SK-N-SH (cell line): ENCODE measurements at regions not wholly inside any gene's neighbourhood (a gene's known extent, or its start where the extent isn't known, plus 50 kb on each side); places are given as distances from the start of the nearest gene placed in this dataset.

Experiments
- CTCF ChIP-seq: fragments of 200-600 bp; sonication (generic); IDR thresholded peaks from 2 replicates; pipeline ENCODE4 v1.6.1; 2017; ENCODE audit warnings: antibody characterized with exemption, mild to moderate bottlenecking, moderate library complexity
- EP300 ChIP-seq, 2 experiments: IDR thresholded peaks; 2 replicates each; pipeline versions ENCODE4 v1.4.0 to v1.6.1; 2012; ENCODE audit warnings: borderline replicate concordance in 1 of 2, low read depth in 1 of 2, low read length in 1 of 2
- EZH2phosphoT487 ChIP-seq: fragments of 200-600 bp; sonication (generic); IDR thresholded peaks from 2 replicates; pipeline ENCODE4 v1.6.1; 2017; ENCODE audit warnings: low read depth, mixed run types, mild to moderate bottlenecking, antibody characterized with exemption, moderate library complexity, borderline replicate concordance
- GATA2 ChIP-seq: sonication (generic); formaldehyde crosslinking; IDR thresholded peaks from 2 replicates; pipeline ENCODE4 v1.5.0; 2020; ENCODE audit warnings: mild to moderate bottlenecking, missing genetic modification reagents
- MAX ChIP-seq: IDR thresholded peaks from 2 replicates; pipeline ENCODE4 v1.4.0; 2012; ENCODE audit warnings: low read depth
- NFIC ChIP-seq: IDR thresholded peaks from 2 replicates; pipeline ENCODE4 v1.4.0; 2012; ENCODE audit warnings: borderline replicate concordance
- POLR2AphosphoS5 ChIP-seq: IDR thresholded peaks from 2 replicates; pipeline ENCODE4 v1.6.1; 2012; ENCODE audit warnings: low read depth, low read length
- SMC3 ChIP-seq: IDR thresholded peaks from 2 replicates; pipeline ENCODE4 v1.6.1; 2012; ENCODE audit warnings: low read depth, low read length, improper control_type of control experiment

- TF ChIP-seq EP300 (IDR thresholded peaks at IDR 0.05; ENCODE audit: borderline replicate concordance in 1 of 2, low read depth in 1 of 2, low read length in 1 of 2) (no peak), CTCF (no peak), POLR2AphosphoS5 (no peak), NFIC (no peak), GATA2 (no peak), MAX (no peak), SMC3 (no peak), EZH2phosphoT487 (no peak)
Measured at GRCh38 chr7:81268551-81268950, 349.7 kb upstream of the SEMA3C start.
